Activated CD4-positive, alpha-beta memory T cell treated with anti-CD3 and anti-CD28 coated beads, Interleukin-2, amount 10 ng/mL, durations not matched to agents 7 days and 5 days (primary cell): ENCODE measurements at regions not wholly inside any gene's neighbourhood (a gene's known extent, or its start where the extent isn't known, plus 50 kb on each side); places are given as distances from the start of the nearest gene placed in this dataset.
"Not testable (repeated sequence)": the region's sequence is repeated elsewhere in the genome, so short reads cannot be mapped to it uniquely, and the experiment has no call there.

Source experiments
- CTCF ChIA-PET: fragments of 350-600 bp; sonication (Branson Sonifier 250); formaldehyde crosslinking; loops from one replicate; lab custom pipeline; 2021; ENCODE audit warnings: antibody characterized with exemption, inconsistent platforms; lab: Charles Lee
- POLR2A ChIA-PET: fragments of 350-600 bp; sonication (Branson Sonifier 250); formaldehyde crosslinking; loops from one replicate; lab custom pipeline; 2021; ENCODE audit warnings: antibody characterized with exemption; lab: Charles Lee
- DNase-seq: peaks from one replicate; pipeline ENCODE4 v3.0.0-alpha.2; 2020
- H3K27ac Mint-ChIP-seq: one replicate; pipeline ENCODE4 v1.8.0; 2021; ENCODE audit warnings: mild to moderate bottlenecking, mixed read lengths
- H3K27me3 Mint-ChIP-seq: one replicate; pipeline ENCODE4 v1.8.0; 2021; ENCODE audit warnings: mixed read lengths
- H3K36me3 Mint-ChIP-seq: one replicate; pipeline ENCODE4 v1.8.0; 2021; ENCODE audit warnings: low read depth, mixed read lengths
- H3K4me1 Mint-ChIP-seq: one replicate; pipeline ENCODE4 v1.8.0; 2021; ENCODE audit warnings: mixed read lengths
- H3K4me3 Mint-ChIP-seq: one replicate; pipeline ENCODE4 v1.8.0; 2021; ENCODE audit warnings: mild to moderate bottlenecking, mixed read lengths
- H3K9me3 Mint-ChIP-seq: one replicate; pipeline ENCODE4 v1.8.0; 2021; ENCODE audit warnings: mixed read lengths

- H3K27me3 Mint-ChIP-seq = no peaks in the 10 kb centered on the region
- H3K36me3 Mint-ChIP-seq = no peaks in the 10 kb centered on the region
- no peaks in the 10 kb centered on the region for H3K4me1 Mint-ChIP-seq
- ChIA-PET CTCF (no interaction called here), POLR2A (no interaction called here)
- no peak for DNase-seq
- no peak overlapping the region for H3K27ac Mint-ChIP-seq
- H3K4me3 Mint-ChIP-seq = no peak overlapping the region
- peaks cover 7% of the 10 kb centered on the region for H3K9me3 Mint-ChIP-seq
Observed at GRCh38 chr12:111239235-111239634, 129.7 kb downstream of the PHETA1 start.

GRCh38 chr12:111238075-111238734 lies 130.7 kb downstream of the PHETA1 start:
- no peak overlapping the region for H3K27ac Mint-ChIP-seq
- no peaks in the 10 kb centered on the region for H3K4me1 Mint-ChIP-seq
- POLR2A ChIA-PET = no interaction called here
- CTCF ChIA-PET = no interaction called here
- peaks cover 7% of the 10 kb centered on the region for H3K9me3 Mint-ChIP-seq
- no peaks in the 10 kb centered on the region for H3K36me3 Mint-ChIP-seq
- DNase-seq = no peak
- H3K27me3 Mint-ChIP-seq = no peaks in the 10 kb centered on the region
- H3K4me3 Mint-ChIP-seq = no peak overlapping the region

- H3K4me1 Mint-ChIP-seq, H3K4me3 Mint-ChIP-seq, POLR2A ChIA-PET, H3K36me3 Mint-ChIP-seq, H3K9me3 Mint-ChIP-seq, DNase-seq, H3K27me3 Mint-ChIP-seq, H3K27ac Mint-ChIP-seq: not testable (repeated sequence)
- CTCF ChIA-PET = interaction anchor here (0.7 kb wide), 1 partner anchor 126 kb away, joined by 3 read pairs; no protein-coding TSS in a partner anchor
Observed at GRCh38 chr12:111234491-111234890, 134.4 kb downstream of the PHETA1 start.

GRCh38 chr12:111233786-111234185 lies 135.1 kb downstream of the PHETA1 start:
- no peak overlapping the region for H3K27ac Mint-ChIP-seq
- H3K9me3 Mint-ChIP-seq = no peaks in the 10 kb centered on the region
- H3K36me3 Mint-ChIP-seq = no peaks in the 10 kb centered on the region
- CTCF ChIA-PET = no interaction called here
- H3K27me3 Mint-ChIP-seq = peaks cover 2% of the 10 kb centered on the region
- H3K4me3 Mint-ChIP-seq = no peak overlapping the region
- no peak for DNase-seq
- no peaks in the 10 kb centered on the region for H3K4me1 Mint-ChIP-seq
- POLR2A ChIA-PET = no interaction called here

- H3K4me1 Mint-ChIP-seq = no peaks in the 10 kb centered on the region
- DNase-seq = no peak
- H3K27me3 Mint-ChIP-seq = peaks cover 2% of the 10 kb centered on the region
- no peaks in the 10 kb centered on the region for H3K36me3 Mint-ChIP-seq
- H3K4me3 Mint-ChIP-seq = no peak overlapping the region
- no peaks in the 10 kb centered on the region for H3K9me3 Mint-ChIP-seq
- ChIA-PET CTCF (interaction anchor here (0.5 kb wide), 1 partner anchor 137 kb away, joined by 3 read pairs; no protein-coding TSS in a partner anchor), POLR2A (no interaction called here)
- H3K27ac Mint-ChIP-seq = no peak overlapping the region
Observed at GRCh38 chr12:111230649-111231048, 138.2 kb downstream of the PHETA1 start.

GRCh38 chr12:111228916-111229666 lies 139.8 kb downstream of the PHETA1 start:
- Mint-ChIP-seq H3K9me3 (no peaks in the 10 kb centered on the region), H3K4me1 (no peaks in the 10 kb centered on the region), H3K27ac (no peak overlapping the region), H3K4me3 (no peak overlapping the region), H3K36me3 (no peaks in the 10 kb centered on the region), H3K27me3 (peaks cover 2% of the 10 kb centered on the region)
- POLR2A ChIA-PET = no interaction called here
- DNase-seq = no peak
- CTCF ChIA-PET = no interaction called here

- H3K4me3 Mint-ChIP-seq = no peak overlapping the region
- H3K9me3 Mint-ChIP-seq = no peaks in the 10 kb centered on the region
- ChIA-PET CTCF (no interaction called here), POLR2A (no interaction called here)
- H3K4me1 Mint-ChIP-seq = no peaks in the 10 kb centered on the region
- no peak overlapping the region for H3K27ac Mint-ChIP-seq
- peaks cover 2% of the 10 kb centered on the region for H3K27me3 Mint-ChIP-seq
- no peaks in the 10 kb centered on the region for H3K36me3 Mint-ChIP-seq
- no peak for DNase-seq
Observed at GRCh38 chr12:111227476-111228420, 141.1 kb downstream of the PHETA1 start.

GRCh38 chr12:111226680-111227079 lies 142.2 kb downstream of the PHETA1 start:
- no peaks in the 10 kb centered on the region for H3K4me1 Mint-ChIP-seq
- no peaks in the 10 kb centered on the region for H3K9me3 Mint-ChIP-seq
- ChIA-PET POLR2A (no interaction called here), CTCF (no interaction called here)
- no peaks in the 10 kb centered on the region for H3K27me3 Mint-ChIP-seq
- no peak for DNase-seq
- H3K27ac Mint-ChIP-seq = no peak overlapping the region
- H3K4me3 Mint-ChIP-seq = no peak overlapping the region
- H3K36me3 Mint-ChIP-seq = no peaks in the 10 kb centered on the region

- ChIA-PET POLR2A (no interaction called here), CTCF (no interaction called here)
- Mint-ChIP-seq H3K4me1 (no peaks in the 10 kb centered on the region), H3K27me3 (no peaks in the 10 kb centered on the region), H3K36me3 (no peaks in the 10 kb centered on the region), H3K27ac (no peak overlapping the region), H3K9me3 (no peaks in the 10 kb centered on the region), H3K4me3 (no peak overlapping the region)
- no peak for DNase-seq
Observed at GRCh38 chr12:111225307-111225706, 143.6 kb downstream of the PHETA1 start.

- Mint-ChIP-seq H3K27ac (no peak overlapping the region), H3K36me3 (no peaks in the 10 kb centered on the region), H3K4me3 (no peak overlapping the region), H3K9me3 (no peaks in the 10 kb centered on the region), H3K27me3 (no peaks in the 10 kb centered on the region), H3K4me1 (no peaks in the 10 kb centered on the region)
- no peak for DNase-seq
- ChIA-PET CTCF (no interaction called here), POLR2A (no interaction called here)
Observed at GRCh38 chr12:111224186-111225066, 144.5 kb downstream of the PHETA1 start.

GRCh38 chr12:111222523-111222922 lies 146.4 kb downstream of the PHETA1 start:
- Mint-ChIP-seq H3K36me3 (no peaks in the 10 kb centered on the region), H3K27ac (no peak overlapping the region), H3K4me1 (no peaks in the 10 kb centered on the region), H3K4me3 (no peak overlapping the region), H3K27me3 (no peaks in the 10 kb centered on the region), H3K9me3 (no peaks in the 10 kb centered on the region)
- no peak for DNase-seq
- CTCF ChIA-PET = no interaction called here
- POLR2A ChIA-PET = no interaction called here

- ChIA-PET POLR2A (no interaction called here), CTCF (no interaction called here)
- no peaks in the 10 kb centered on the region for H3K36me3 Mint-ChIP-seq
- no peaks in the 10 kb centered on the region for H3K27me3 Mint-ChIP-seq
- DNase-seq = no peak
- no peak overlapping the region for H3K27ac Mint-ChIP-seq
- H3K4me3 Mint-ChIP-seq = no peak overlapping the region
- H3K4me1 Mint-ChIP-seq = no peaks in the 10 kb centered on the region
- no peaks in the 10 kb centered on the region for H3K9me3 Mint-ChIP-seq
Observed at GRCh38 chr12:111222027-111222414, 146.9 kb downstream of the PHETA1 start.
